ENCODE measurements at regions not wholly inside any gene's neighbourhood (a gene's known extent, or its start where the extent isn't known, plus 50 kb on each side); places are given as distances from the start of the nearest gene placed in this dataset.

DNA sequence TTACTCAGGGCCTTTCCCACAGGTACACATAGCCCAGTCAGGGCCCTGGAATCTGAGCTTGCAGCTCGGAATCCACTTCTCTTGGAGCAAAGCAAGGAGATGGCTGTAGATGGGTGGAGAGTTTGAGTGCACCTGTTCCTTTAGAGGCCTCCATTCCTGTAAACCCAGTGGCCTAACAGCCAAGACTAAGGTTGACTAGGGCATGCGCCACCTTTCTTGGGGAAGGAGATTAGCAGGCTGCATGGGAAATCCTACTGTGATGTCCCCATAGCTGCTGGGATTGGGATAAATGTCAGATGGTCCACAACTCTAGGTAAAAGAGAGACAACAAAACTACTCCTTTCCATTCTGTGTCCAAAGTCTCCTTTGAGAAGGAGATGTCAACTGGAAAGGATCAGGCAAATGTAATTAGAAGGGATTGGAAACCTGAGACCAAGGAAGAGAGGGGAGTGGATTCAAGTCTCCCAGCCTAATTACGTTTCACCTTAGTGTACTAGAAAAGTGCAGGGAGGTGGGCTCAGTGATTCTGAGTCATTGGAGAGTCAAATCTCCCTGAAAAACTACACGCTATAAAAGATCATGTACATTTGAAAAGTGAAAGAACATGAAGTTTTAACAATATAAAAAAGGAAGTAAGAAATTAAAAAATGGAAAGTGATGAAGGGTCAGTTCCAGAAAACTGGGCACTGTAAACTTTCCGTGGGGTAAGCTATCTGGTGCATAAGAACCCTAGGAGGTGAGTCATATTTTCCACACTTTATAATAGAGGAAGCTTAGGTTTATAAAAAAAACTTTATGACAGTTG lies 104.2 kb downstream of the SEC61B start:
- no peak overlapping the region for H3K27ac ChIP-seq
- DNase-seq (ENCODE audit: low read depth, low spot score) = no peak

- no peak overlapping the region for H3K27ac ChIP-seq
- no peak for DNase-seq (ENCODE audit: low read depth, low spot score)
Measured at GRCh38 chr9:99326917-99327189, 104.8 kb downstream of the SEC61B start.

- no peak for DNase-seq (ENCODE audit: low read depth, low spot score)
- no peak overlapping the region for H3K27ac ChIP-seq
Measured at GRCh38 chr9:99327667-99328066, 105.6 kb downstream of the SEC61B start.

- DNase-seq (ENCODE audit: low read depth, low spot score) = no peak
- H3K27ac ChIP-seq = no peak overlapping the region
Measured at GRCh38 chr9:99335280-99335679, 113.2 kb downstream of the SEC61B start.

- no peak for DNase-seq (ENCODE audit: low read depth, low spot score)
- no peak overlapping the region for H3K27ac ChIP-seq
Measured at GRCh38 chr9:99336005-99336404, 113.9 kb downstream of the SEC61B start.

DNA sequence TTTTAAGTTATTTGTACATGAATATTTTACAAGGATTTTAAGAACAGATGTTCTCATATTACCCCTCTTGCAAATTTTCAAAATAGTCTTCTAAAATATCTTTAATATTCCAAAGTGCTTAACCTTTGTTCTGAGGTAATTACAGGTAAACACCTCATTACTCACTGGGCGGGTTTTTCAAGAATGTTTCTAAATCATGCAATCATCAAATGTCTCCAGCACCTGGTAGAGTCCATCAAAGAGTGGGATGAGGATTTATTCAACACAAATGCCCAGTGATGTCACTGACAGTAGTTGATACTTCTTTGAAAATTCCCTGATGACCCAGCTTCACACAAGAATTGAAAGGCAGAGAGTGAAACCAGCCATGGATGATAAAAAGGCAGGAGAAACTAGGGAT lies 114.4 kb downstream of the SEC61B start:
- peak; percentile 12 for DNase-seq (ENCODE audit: low read depth, low spot score)
- H3K27ac ChIP-seq = no peak overlapping the region

DNA sequence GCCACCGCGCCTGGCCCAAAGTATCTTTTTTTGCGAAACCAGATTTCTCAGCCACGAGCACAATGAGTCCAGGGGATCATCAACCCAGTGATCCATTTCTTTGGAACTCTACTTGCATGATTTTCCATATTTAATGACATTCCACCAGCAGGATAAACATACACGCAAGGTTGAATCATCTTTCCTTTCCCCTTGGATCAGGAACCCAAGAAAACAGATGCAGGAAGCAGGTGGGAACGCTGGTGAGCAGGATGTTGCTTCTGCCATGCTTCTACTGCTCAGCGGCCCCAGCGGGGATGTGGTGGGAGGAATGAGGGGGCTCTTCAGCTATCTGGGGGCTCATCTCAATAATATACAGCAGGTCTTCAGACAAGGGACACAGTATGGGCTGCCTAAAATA lies 118.2 kb downstream of the SEC61B start:
- no peak for DNase-seq (ENCODE audit: low read depth, low spot score)
- H3K27ac ChIP-seq = no peak overlapping the region

- DNase-seq (ENCODE audit: low read depth, low spot score) = no peak
- no peak overlapping the region for H3K27ac ChIP-seq
Measured at GRCh38 chr9:99341686-99342085, 119.6 kb downstream of the SEC61B start.

DNA sequence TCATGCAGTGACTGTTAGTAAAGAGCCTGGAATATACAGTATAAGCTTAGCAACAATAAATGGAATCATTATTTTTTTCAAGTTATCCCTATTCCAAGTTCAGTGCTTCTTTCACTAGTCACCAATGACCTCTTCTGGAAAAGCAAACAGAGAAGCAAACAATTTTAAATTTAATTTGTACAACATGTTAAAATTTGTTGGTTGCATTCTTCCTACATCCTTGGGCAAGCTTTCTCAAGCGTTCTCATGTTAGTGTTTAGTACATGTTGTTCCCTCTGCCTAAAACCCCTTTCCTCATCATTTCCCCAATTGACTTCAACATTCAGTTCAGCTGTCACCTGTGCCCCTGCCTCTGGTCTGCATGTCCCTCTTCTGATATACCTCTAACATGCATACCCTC lies 123.4 kb downstream of the SEC61B start:
- no peak overlapping the region for H3K27ac ChIP-seq
- DNase-seq (ENCODE audit: low read depth, low spot score) = no peak

GRCh38 chr9:99345942-99346341 lies 123.9 kb downstream of the SEC61B start:
- no peak for DNase-seq (ENCODE audit: low read depth, low spot score)

DNA sequence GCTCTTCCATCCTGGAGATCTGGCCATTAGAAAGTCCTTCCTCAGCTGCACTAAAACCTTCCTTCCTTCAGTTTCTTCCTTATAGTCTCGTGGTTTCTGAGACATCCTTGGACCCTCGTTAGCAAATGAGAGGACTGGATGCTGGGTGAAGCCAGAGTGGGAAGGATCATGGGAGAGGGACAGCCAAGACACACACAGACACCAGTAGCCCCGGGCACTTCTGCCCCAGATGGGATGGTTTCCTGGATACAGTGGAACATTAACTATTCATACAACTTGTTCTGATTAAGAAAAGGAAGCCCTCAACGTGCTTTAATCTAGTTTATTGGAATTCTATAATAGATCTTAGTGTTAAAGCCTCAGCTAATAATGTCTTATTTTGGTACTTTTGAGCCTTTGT lies 125.5 kb downstream of the SEC61B start:
- no peak overlapping the region for H3K27ac ChIP-seq
- no peak for DNase-seq (ENCODE audit: low read depth, low spot score)

More at GRCh38 chr9:99345942-99346341, 123.9 kb downstream of the SEC61B start:
- H3K27ac ChIP-seq = no peak overlapping the region

GRCh38 chr9:99348289-99348688 lies 126.2 kb downstream of the SEC61B start:
- DNase-seq (ENCODE audit: low read depth, low spot score) = no peak
- no peak overlapping the region for H3K27ac ChIP-seq

DNA sequence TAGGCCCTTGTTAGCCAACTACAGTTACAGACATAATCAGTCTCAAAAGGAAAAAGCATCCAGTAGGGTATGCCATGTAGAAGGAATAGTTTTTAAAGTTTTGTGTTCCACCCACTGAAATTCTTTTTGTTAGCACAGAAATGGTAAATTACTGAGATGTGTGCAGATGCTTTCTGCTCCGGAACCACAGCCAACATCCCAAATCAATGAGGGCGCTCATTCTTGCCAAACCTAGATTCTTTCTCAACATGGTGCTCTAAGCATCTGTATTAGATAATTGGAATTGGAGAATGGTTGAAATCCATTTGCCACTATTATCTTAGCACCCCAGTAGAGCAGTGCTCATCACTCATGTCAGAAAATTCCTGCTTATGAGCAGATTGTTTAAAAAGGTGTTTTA lies 127.8 kb downstream of the SEC61B start:
- DNase-seq (ENCODE audit: low read depth, low spot score) = no peak
- no peak overlapping the region for H3K27ac ChIP-seq

DNA sequence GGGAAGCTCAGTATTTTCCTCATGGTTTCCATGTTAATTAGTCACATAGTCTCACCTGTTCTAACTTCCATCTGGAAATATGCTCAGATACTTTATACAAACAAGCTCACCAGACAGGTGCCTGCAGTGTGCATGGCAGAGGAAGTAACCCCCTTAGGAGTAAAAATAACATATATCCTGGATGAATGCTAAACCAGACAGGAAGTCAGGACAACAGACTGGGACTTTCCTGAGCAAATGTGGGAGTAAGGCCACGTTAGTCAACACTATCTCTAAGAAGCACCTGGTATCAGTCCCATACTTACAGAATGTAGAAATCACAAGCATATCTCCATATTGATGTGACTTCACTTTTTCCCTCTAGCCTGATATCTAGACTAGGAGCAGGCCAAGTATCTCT lies 128.4 kb downstream of the SEC61B start:
- H3K27ac ChIP-seq = no peak overlapping the region
- no peak for DNase-seq (ENCODE audit: low read depth, low spot score)

DNA sequence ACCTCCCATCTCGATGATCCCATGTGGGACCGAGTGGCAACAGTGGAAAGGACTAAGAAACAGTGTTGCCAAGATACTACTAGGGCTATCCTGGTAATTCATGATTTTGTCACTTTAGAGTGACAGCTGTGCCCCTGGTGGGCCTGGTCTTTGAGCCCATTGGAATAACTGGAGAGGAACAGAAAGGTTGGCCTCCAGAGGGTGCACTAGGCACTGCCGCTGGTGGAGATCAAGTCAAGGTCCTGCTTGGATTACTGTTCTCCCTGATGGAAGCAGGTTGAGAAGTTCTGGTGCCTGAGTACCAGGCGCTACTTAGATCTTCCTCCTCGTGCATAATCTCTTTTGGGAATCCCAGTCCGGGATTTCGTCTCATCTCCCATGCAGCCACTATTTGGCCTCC lies 129.6 kb downstream of the SEC61B start:
- H3K27ac ChIP-seq = no peak overlapping the region
- no peak for DNase-seq (ENCODE audit: low read depth, low spot score)

- DNase-seq (ENCODE audit: low read depth, low spot score) = no peak
- no peak overlapping the region for H3K27ac ChIP-seq
Measured at GRCh38 chr9:99352826-99353225, 130.7 kb downstream of the SEC61B start.

DNA sequence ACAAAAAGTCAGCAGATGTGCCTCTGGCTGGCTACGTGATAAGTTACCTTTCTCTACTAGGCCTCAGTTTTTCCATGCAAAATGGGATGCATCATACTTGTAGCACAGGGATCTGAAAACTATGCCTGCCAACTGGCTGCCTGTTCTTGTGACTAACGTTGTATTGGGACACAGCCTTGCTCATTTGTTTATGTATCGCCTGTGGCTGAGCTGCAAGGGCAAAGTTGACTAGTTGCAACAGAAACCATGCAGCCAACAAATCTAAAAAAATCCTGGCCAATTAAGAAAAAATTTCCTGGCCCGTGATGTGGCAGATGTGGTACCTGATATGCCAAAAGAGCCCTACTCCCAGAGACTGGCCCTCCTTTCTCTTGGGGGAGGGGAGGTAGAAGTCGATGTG lies 131.3 kb downstream of the SEC61B start:
- DNase-seq (ENCODE audit: low read depth, low spot score) = peak; percentile 33
- no peak overlapping the region for H3K27ac ChIP-seq

DNA sequence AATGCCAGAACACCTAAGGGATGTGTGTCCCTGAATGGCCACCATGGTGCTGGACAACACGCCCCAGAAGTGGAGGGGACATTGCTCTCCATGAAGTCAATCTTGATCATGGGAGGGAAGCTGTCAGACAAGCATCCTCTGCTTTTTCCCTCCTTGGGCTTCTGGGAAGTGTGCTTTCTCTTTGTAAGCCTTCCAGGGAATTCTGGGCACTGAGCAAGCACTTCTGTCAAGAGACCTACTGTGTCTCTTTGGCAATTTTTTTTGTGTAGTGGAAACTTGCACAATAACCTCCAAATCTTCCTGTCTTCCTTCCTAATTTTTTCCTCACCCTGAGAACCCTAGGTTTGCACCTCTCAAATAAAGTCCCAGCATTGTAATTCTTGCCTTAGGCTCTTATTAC lies 132.0 kb downstream of the SEC61B start:
- no peak for DNase-seq (ENCODE audit: low read depth, low spot score)

GRCh38 chr9:99356512-99356971 lies 134.5 kb downstream of the SEC61B start:
- H3K27ac ChIP-seq = no peak overlapping the region
- no peak for DNase-seq (ENCODE audit: low read depth, low spot score)

More for the DNA sequence above, 132.0 kb downstream of the SEC61B start:
- no peak overlapping the region for H3K27ac ChIP-seq

GRCh38 chr9:99357575-99357974 lies 135.5 kb downstream of the SEC61B start:
- no peak overlapping the region for H3K27ac ChIP-seq

DNA sequence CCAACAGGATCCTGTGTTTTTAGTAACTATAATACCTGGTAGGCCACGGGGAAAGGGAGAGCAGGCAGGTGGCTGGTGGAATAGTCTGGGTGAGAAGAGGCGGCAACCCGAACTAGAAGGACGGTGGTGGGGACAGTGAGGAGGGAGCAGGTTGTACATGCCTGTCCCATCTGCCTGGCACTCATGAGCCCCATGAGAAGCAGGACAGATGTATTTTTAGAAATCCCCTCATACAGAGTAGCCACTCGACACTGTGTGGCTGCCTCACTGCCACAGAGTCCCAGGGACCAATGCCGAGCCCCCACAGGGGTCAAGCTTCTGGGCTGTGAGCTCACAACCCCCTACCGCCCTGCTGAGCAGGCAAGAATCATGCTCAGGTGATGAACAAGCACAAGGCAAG lies 136.6 kb downstream of the SEC61B start:
- DNase-seq (ENCODE audit: low read depth, low spot score) = no peak
- no peak overlapping the region for H3K27ac ChIP-seq

More at GRCh38 chr9:99357575-99357974, 135.5 kb downstream of the SEC61B start:
- DNase-seq (ENCODE audit: low read depth, low spot score) = no peak

- no peak for DNase-seq (ENCODE audit: low read depth, low spot score)
- H3K27ac ChIP-seq = no peak overlapping the region
Measured at GRCh38 chr9:99359336-99359735, 137.3 kb downstream of the SEC61B start.
